ENCODE measurements at regions not wholly inside any gene's neighbourhood (a gene's known extent, or its start where the extent isn't known, plus 50 kb on each side); places are given as distances from the start of the nearest gene placed in this dataset.

DNA sequence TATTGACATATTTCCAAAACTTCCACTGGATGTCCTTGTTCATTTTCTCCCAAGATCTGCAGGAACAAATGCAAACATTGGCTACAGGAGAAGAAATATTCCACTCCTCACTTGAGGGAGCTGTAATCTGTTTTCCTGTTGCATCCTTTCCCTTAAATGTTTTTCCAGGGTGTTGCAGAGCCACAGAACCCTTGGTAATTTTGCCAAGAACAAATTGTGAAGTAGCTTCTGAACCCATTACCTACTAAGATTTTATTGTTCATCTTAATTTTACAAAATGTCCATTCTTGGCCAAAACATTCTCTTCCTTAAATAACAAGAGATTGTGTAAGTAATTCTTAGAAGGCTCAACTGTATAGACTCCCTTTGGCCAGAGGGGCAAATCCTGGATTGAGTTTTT is 177.0 kb downstream of the GNAT3 start:
- Histone ChIP-seq H3F3A (ENCODE audit: low read depth) (peaks cover 7% of the 10 kb centered on the region), H3K27ac (peak overlapping the region; percentile 84), H3K79me2 (ENCODE audit: low read depth) (no peaks in the 10 kb centered on the region), H3K27me3 (no peaks in the 10 kb centered on the region), H3K4me2 (peak overlapping the region; percentile 47), H2AFZ (replicated peaks) (no peak overlapping the region), H3K4me1 (peaks cover 22% of the 10 kb centered on the region), H3K9me3 (ENCODE audit: low read depth) (no peaks in the 10 kb centered on the region), H3K4me3 (no peak overlapping the region), H3K36me3 (no peaks in the 10 kb centered on the region), H4K20me1 (ENCODE audit: low read depth) (no peaks in the 10 kb centered on the region), H3K9ac (no peak overlapping the region)
- Mint-ChIP-seq H3K27ac (no peak overlapping the region), H3K4me3 (no peak overlapping the region), H3K4me1 (peaks cover 8% of the 10 kb centered on the region), H3K36me3 (no peaks in the 10 kb centered on the region), H3K27me3 (ENCODE audit: insufficient read depth, low read depth) (peaks cover 2% of the 10 kb centered on the region), H3K9me3 (no peaks in the 10 kb centered on the region)
- no peak for TF ChIP-seq EZH2 (IDR thresholded peaks at IDR 0.05)
- TF ChIP-seq EZH2phosphoT487 (IDR thresholded peaks at IDR 0.05), result no peak
- TF ChIP-seq, protein P1, sequence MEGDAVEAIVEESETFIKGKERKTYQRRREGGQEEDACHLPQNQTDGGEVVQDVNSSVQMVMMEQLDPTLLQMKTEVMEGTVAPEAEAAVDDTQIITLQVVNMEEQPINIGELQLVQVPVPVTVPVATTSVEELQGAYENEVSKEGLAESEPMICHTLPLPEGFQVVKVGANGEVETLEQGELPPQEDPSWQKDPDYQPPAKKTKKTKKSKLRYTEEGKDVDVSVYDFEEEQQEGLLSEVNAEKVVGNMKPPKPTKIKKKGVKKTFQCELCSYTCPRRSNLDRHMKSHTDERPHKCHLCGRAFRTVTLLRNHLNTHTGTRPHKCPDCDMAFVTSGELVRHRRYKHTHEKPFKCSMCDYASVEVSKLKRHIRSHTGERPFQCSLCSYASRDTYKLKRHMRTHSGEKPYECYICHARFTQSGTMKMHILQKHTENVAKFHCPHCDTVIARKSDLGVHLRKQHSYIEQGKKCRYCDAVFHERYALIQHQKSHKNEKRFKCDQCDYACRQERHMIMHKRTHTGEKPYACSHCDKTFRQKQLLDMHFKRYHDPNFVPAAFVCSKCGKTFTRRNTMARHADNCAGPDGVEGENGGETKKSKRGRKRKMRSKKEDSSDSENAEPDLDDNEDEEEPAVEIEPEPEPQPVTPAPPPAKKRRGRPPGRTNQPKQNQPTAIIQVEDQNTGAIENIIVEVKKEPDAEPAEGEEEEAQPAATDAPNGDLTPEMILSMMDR (IDR thresholded peaks at IDR 0.05), result no peak
- DNase-seq (ENCODE audit: low spot score), result no peak

- H3K36me3 Mint-ChIP-seq, result no peaks in the 10 kb centered on the region
- no peaks in the 10 kb centered on the region for H4K20me1 ChIP-seq (ENCODE audit: low read depth)
- no peak for DNase-seq (ENCODE audit: low spot score)
- H3K27ac Mint-ChIP-seq, result no peak overlapping the region
- peaks cover 8% of the 10 kb centered on the region for H3K4me1 Mint-ChIP-seq
- no peak for TF ChIP-seq EZH2phosphoT487 (IDR thresholded peaks at IDR 0.05)
- TF ChIP-seq, protein P1 (IDR thresholded peaks at IDR 0.05), result no peak
- TF ChIP-seq EZH2 (IDR thresholded peaks at IDR 0.05), result no peak
- no peaks in the 10 kb centered on the region for H3K36me3 ChIP-seq
- no peak overlapping the region for H3K4me3 Mint-ChIP-seq
- H3K27me3 Mint-ChIP-seq (ENCODE audit: insufficient read depth, low read depth), result peaks cover 2% of the 10 kb centered on the region
- no peak overlapping the region for H3K4me3 ChIP-seq
- no peaks in the 10 kb centered on the region for H3K9me3 Mint-ChIP-seq
- no peaks in the 10 kb centered on the region for H3K79me2 ChIP-seq (ENCODE audit: low read depth)
- no peak overlapping the region for H2AFZ ChIP-seq (replicated peaks)
- no peak overlapping the region for H3K9ac ChIP-seq
- no peak overlapping the region for H3K4me2 ChIP-seq
- H3K9me3 ChIP-seq (ENCODE audit: low read depth), result no peaks in the 10 kb centered on the region
- no peaks in the 10 kb centered on the region for H3K27me3 ChIP-seq
- H3K27ac ChIP-seq, result no peak overlapping the region
- H3K4me1 ChIP-seq, result peaks cover 22% of the 10 kb centered on the region
- H3F3A ChIP-seq (ENCODE audit: low read depth), result peaks cover 7% of the 10 kb centered on the region
Observed at GRCh38 chr7:80334196-80334595, 177.7 kb downstream of the GNAT3 start.

- Mint-ChIP-seq H3K4me1 (peaks cover 8% of the 10 kb centered on the region), H3K27ac (no peak overlapping the region), H3K9me3 (no peaks in the 10 kb centered on the region), H3K4me3 (no peak overlapping the region), H3K36me3 (no peaks in the 10 kb centered on the region), H3K27me3 (ENCODE audit: insufficient read depth, low read depth) (peaks cover 2% of the 10 kb centered on the region)
- no peaks in the 10 kb centered on the region for H3K9me3 ChIP-seq (ENCODE audit: low read depth)
- no peaks in the 10 kb centered on the region for H3K27me3 ChIP-seq
- H3K4me2 ChIP-seq, result no peak overlapping the region
- no peaks in the 10 kb centered on the region for H3K36me3 ChIP-seq
- no peak overlapping the region for H3K27ac ChIP-seq
- H3K79me2 ChIP-seq (ENCODE audit: low read depth), result no peaks in the 10 kb centered on the region
- H3K4me1 ChIP-seq, result peaks cover 22% of the 10 kb centered on the region
- DNase-seq (ENCODE audit: low spot score), result no peak
- H3K9ac ChIP-seq, result no peak overlapping the region
- H4K20me1 ChIP-seq (ENCODE audit: low read depth), result no peaks in the 10 kb centered on the region
- H3F3A ChIP-seq (ENCODE audit: low read depth), result peaks cover 7% of the 10 kb centered on the region
- TF ChIP-seq EZH2phosphoT487 (IDR thresholded peaks at IDR 0.05), result no peak
- TF ChIP-seq, protein P1 (IDR thresholded peaks at IDR 0.05), result no peak
- no peak for TF ChIP-seq EZH2 (IDR thresholded peaks at IDR 0.05)
- no peak overlapping the region for H2AFZ ChIP-seq (replicated peaks)
- H3K4me3 ChIP-seq, result no peak overlapping the region
Observed at GRCh38 chr7:80333040-80333439, 178.8 kb downstream of the GNAT3 start.

Measured in neural progenitor cell (in vitro differentiated cells).